SIG-M5 treated with dmso at 0.1 percent for 504 hours (cell line): ENCODE measurements at regions not wholly inside any gene's neighbourhood (a gene's known extent, or its start where the extent isn't known, plus 50 kb on each side); places are given as distances from the start of the nearest gene placed in this dataset.
"Not testable (repeated sequence)": the region's sequence is repeated elsewhere in the genome, so short reads cannot be mapped to it uniquely, and the experiment has no call there.

ENCODE experiments used
- DNase-seq: peaks from one replicate; lab custom pipeline; 2025; ENCODE audit not compliant: unreplicated experiment; lab: John Stamatoyannopoulos, UW

- not testable (repeated sequence) for DNase-seq
Measured at GRCh38 chr13:50256536-50257321, 241.5 kb downstream of the KCNRG start.

DNA sequence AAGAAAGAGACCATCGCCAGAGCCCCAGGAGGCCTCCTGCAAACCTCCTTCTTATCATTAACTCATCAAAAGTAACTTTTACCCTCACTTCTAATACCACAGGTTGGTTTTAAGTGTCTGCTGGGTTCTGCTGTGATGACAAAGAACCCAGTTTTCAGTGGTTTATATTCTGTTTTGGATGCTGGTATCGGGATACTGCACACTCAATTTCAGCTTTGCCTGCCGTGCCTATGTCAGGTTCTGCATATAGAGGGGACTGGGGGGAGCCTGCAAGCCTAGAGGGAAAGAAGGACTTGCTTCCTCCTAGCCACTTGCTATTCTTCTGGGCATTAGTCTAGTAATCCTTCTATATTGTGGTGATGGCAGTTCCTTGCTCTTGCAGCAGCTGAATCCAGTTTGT is 242.4 kb downstream of the KCNRG start:
- no peak for DNase-seq

- no peak for DNase-seq
Measured at GRCh38 chr13:50261130-50261901, 246.1 kb downstream of the KCNRG start.

GRCh38 chr13:50267066-50267465 is 251.8 kb downstream of the KCNRG start:
- DNase-seq = no peak

- no peak for DNase-seq
Measured at GRCh38 chr13:50267917-50268316, 252.7 kb downstream of the KCNRG start.

- DNase-seq = no peak
Measured at GRCh38 chr13:50268500-50268899, 253.3 kb downstream of the KCNRG start.

DNA sequence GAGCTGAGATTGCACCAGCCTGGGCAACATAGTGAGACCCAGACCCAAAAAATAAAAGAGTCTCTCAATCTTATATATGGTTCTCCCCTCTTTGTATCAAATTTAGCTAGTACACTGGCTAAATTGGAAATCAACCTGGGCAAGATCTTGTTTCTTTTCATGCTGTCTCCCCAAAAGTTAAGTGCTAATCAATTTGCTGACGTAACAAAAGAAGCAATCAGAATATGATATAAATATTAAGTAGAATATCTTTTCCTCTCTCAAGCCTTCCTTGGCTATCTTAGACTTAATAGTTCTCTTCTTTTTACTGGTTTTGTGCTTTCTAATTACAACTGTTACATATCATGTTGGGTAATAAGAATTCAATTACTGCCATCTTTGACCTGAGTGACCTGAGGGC is 258.9 kb downstream of the KCNRG start:
- no peak for DNase-seq

GRCh38 chr13:50275392-50276063 is 260.3 kb downstream of the KCNRG start:
- no peak for DNase-seq

GRCh38 chr13:50276550-50276949 is 261.3 kb downstream of the KCNRG start:
- no peak for DNase-seq

- peak; percentile 24 for DNase-seq
Measured at GRCh38 chr13:50277127-50277526, 261.9 kb downstream of the KCNRG start.

GRCh38 chr13:50277906-50278305 is 262.7 kb downstream of the KCNRG start:
- no peak for DNase-seq

- no peak for DNase-seq
Measured at GRCh38 chr13:50280441-50280937, 265.2 kb downstream of the KCNRG start.

DNA sequence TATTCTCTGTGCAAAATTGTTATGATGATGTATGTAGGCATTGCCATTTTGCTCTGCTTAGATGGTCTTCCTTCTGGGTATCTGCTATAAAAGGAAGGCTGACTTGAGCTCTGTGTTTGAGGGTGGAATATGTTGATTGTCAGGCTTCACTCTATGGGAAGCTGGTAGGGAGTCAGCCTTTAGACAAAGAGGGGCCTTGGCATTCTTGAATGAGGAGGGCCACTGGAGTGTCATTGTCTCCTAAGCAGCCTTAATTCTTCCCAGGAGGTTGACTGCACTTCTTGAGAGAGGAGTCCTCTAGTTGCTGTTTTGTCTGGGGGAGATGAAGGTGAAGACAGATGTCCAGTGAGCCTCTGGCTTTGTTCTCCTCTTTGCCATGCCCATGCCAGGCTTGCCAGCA is 266.8 kb downstream of the KCNRG start:
- no peak for DNase-seq

DNA sequence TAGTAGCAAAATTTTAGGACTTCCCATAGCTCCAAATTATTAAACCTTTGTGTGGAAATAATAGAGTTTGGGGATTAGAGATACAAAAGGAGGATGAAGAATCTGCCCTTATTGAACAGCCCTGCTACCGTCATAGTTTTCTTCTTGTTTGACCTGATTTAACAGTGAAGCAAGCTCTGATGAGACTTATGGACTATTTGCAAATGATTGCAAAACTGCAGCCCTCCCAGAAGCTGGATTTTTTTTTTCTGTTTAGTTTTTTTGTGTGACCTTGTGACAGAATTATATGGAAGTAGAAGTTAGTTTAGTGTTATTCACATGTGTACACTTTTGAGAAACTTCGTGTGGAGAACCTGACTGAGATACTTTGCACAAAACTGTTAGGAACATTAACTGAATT is 267.8 kb downstream of the KCNRG start:
- peak; percentile 62 for DNase-seq

- peak; percentile 93 for DNase-seq
Measured at GRCh38 chr13:50284540-50284939, 269.3 kb downstream of the KCNRG start.

DNA sequence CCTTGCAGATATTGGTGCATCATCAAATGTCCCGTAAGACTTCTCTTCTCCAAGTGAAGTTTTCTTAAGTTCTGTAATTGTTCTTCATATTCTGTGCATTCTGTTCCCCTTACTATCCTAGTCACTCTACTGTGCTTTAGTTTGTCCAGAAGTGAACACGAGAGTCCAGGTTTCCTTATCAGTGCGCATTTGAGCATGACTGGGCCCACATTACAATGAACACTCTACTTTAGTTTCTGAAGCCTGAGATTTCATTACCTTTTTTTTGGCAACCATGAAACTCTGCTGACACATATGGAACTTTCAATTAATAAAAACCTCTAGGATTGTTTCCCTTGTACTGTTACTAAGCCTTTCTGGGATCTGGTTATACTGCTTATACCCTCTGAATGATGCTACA is 270.0 kb downstream of the KCNRG start:
- no peak for DNase-seq

GRCh38 chr13:50286324-50286723 is 271.1 kb downstream of the KCNRG start:
- DNase-seq = peak; percentile 42

DNA sequence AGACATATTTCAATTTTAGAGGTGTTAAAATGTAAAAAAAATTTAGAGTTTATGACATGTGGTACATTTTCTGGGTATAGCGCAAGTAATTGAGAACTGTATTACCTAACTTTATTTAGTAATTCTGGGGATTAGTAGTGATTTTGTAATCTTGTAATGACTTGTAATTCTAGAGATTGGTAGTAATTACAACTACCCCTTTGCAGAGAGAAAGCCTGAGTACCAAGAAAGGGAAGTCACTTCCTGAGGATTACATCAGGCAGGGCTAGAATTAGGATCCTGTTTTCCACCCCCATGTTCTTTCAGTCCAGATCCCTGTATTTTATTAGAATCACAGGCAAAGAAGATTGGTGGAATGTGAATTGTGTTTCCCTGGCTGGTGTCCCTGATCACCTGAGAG is 274.9 kb downstream of the KCNRG start:
- DNase-seq = peak; percentile 87

DNA sequence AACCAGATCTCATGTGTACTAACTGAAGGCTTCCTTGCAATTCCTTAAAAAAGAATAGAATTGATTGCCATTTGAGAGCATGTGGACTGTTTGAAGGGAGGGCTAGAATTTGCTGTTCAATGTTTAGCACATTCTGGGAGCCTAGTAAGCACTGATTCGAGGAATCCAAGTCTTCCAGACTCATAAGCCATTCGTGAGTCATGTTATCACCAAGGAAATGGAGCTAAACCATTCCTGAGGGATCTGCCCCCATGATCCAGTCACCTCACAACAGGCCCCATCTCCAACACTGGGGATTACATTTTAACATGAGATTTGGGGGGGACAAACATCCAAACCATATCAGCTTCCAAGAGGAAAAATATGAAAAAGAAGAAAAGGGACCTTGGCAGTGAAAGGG is 276.4 kb downstream of the KCNRG start:
- DNase-seq = no peak

GRCh38 chr13:50292081-50292480 is 276.8 kb downstream of the KCNRG start:
- no peak for DNase-seq

DNA sequence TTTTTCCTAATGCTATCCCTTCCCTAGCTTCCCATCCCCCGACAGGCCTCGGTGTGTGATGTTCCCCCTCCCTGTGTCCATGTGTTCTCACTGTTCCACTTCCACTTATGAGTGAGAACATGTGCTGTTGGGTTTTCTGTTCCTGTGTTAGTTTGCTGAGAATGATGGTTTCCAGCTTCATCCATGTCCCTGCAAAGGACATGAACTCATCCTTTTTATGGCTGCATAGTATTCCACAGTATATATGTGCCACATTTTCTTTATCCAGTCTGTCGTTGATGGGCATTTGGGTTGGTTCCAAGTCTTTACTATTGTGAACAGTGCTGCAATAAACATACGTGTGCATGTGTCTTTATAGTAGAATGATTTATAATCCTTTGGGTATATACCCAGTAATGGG is 279.2 kb downstream of the KCNRG start:
- DNase-seq = not testable (repeated sequence)
